Islet of Langerhans (tissue), 1 donor: ENCODE measurements at regions not wholly inside any gene's neighbourhood (a gene's known extent, or its start where the extent isn't known, plus 50 kb on each side); places are given as distances from the start of the nearest gene placed in this dataset.

Experiments used
- FAIRE-seq: peaks from one replicate; lab custom pipeline; 2011; peaks lifted over from hg19 to GRCh38; lab: Jason Lieb, UNC

DNA sequence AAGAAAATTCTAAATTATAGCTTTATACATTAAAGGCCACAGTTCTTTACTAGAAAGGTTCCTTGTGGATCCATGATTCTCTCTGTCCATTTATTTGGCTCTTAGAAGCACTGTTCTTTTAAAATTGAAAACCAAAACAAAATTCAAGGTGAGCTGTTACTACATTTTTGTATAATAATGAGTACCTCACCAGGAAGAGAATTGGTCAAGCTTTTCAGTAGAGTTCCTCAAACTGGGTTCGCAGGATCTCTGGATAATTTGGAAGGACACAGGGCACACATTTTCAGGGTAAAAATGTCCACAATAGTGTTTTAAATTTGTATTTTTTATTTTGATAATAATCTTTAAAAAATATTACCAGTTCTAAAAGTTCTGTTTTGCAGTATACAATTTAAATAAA is 93.0 kb downstream of the PPP1R3A start:
- no peak for FAIRE-seq

DNA sequence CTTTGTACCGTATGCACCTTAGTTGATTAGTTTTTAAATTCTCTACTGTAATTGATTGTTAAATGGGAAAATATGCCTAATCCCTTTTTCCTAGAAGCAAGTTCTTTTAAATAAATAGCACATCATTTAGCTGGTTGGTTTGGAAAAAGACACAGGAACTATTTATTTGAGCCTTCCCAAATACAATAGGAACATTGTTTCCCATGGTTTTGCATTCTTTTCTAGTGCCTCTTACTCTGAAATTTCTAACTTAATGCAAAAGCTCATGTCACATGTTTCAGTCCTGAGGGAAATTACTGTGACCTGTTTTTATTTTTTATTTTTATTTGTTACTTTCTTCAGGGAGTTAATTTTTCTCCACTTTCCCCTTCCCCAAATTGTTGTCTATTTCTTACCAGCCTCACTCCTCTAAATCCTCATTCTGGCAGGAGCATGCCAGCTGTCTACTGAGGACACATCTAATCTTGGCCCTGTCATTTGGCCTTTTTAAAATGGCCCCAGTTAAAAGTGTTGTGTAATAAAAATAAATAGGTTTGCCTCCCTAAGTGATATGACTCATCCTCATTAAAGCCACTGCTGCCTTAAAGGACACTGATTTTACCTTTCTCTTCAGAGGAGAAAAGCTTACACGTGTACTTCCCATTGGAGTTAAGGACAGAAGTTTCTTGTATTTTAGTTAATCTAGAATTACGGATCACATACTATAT is 94.5 kb downstream of the PPP1R3A start:
- FAIRE-seq: peak; percentile 93

DNA sequence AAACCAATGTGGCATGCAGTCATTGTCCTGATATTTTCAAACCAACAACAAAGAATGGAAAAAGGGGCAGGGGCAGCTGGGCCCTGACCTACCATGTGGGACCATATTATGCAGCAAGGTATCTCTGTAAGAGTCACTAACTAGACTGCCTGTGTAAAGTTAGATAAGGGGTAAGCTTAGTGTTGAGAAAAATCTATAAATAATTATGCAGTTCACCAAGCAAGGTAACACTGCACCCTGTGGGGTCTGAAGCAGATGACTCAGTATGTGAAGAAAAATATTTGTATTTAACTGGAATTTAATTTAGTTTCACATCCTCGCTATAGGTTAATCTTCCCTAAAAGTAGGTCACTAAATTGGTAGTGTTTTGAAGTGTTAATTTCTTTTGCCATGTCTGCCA is 99.3 kb downstream of the PPP1R3A start:
- FAIRE-seq: no peak

DNA sequence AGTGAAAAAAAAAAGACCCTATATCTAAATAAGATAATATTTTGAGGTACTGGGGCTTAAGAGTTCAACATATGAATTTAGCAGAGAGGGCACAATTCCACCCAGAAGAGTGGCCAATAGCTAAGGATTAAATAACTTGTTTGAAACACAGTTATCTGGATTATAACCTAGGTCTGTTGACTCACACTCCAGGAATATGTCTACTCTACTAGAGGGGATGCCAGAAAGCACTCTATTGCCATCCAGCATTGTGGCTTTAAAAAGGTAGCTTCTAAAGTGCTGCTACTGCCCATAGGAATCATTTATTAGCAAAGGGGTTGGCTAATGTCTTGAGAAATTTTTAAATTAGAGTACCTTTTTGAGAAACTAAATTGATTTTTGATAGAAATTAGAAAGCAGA is 102.2 kb downstream of the PPP1R3A start:
- FAIRE-seq: no peak

DNA sequence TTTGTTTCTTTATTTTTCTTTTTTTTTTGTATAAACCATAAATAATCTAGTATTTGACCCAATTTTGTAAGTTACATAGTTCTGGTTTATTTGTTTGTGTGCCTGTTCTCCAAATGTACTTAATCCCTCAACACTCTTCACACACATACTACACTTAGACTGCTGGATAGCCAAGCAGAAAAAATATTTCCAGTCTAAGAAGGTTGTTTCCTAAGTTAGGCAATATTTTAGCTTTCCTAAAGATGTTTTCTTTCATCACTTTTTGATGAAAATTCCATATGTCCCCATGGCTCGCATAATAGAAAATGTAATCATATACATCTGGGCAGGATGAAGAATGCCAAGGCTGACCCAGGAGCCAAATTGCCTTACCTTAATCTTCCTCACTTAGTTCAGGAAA is 105.3 kb downstream of the PPP1R3A start:
- FAIRE-seq: no peak

DNA sequence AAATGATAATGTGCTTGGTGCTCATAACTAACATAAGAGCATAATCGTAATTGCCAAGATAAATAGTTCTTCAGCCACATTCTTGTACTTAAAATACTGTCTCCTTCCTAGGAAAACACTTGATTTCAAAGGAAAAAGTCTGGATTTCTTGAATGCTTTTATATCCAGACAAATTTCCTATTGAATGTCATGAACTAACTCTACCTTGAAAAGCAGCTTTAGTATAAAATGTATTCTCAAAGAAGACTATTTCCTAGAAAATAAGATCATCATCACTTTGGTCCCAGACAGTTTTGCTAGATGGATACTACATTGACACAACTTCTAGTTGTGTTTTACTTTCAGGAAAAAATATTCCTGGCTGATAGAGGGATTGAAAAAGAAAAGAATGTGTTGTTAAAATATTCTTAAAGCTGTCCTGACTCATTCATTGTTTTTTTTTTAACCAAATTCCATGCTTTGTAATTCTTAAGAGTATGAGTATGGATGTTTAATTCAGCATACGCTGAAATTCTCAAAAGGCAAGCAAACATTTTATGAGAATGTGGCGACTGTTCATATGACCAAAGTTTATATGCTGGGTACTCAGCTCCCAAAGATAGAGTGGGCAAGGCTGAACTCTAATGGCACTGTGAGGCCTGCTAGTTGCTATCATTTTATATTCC is 106.1 kb downstream of the PPP1R3A start:
- FAIRE-seq: no peak

DNA sequence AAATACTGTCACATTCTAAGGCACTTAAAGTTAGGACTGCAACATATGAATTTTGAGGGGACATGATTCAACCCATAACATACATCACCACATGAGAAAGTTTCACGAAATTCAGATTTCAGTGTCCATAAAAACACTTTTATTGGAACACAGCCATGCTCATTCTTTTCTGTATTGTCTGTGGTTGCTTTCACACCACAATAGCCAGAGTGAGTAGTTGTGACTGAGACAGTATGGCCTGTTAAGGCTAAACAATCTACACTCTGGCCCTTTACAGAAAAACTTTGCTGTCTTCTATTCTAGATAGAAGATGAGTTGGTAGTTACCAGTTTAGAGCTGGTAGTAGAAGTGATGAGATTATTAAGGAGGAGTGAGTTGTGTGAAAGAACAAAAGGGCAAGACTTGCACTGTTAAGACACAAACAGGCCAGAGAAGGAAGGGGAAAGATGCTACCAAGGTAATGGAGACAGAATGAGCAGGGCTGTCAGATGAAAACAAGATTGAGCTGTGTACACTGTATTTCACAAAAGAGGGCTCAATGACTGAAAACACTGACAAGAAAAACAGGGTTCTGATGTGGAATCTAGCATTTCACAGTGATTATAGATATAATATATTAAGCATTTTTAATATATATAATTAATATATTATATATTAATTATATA is 108.6 kb downstream of the PPP1R3A start:
- no peak for FAIRE-seq

DNA sequence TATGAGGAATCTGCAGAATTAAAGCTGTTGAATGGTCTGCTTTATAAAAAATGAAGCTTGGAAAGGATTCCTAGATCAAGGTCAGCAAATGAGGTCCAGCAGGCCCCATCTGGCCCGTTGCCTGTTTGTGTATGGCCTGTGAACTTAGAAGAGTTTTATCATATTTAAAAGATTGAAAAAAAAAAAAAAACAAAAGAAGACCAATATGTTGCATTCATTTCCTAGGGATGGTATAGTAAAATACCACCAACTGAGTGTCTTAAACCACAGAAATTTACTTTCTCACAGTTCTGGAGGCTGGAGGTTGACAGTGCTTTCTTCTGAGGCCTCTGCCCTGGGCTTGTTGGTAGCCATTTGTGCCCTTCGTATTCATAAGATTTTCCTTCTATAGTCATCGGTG is 109.2 kb downstream of the PPP1R3A start:
- no peak for FAIRE-seq

DNA sequence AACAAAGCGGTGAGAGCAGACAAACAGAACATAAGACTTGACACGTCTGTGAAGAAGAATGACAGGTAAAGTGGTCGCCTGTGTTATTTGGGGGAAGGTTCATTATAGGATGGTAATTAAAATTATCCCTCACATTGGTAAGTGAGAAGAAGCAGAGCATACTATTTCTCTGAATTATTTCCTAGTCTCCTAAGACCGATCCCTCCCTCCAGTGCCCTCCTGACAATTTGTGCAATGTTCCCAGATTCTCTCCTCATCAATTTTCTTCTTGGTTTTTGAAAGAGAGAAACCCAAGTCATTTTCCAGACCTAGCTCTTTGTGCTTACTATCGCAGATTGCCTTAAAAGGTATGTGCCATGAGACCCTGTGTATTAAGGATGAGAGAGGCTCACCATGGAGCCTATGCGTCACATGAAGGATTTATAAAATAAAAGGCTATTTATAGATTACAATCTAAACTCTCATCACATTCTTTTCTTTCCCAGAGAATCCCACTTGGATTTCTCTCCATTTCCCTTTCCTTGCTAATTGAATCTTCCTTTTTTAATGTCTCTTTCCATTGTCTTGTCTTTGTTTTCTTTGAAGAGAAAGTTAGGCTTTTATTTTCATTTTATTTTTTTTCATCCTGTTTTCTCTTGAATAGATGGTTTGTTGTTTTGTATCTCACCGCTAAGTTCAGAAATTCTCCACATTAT is 112.0 kb downstream of the PPP1R3A start:
- peak; percentile 17 for FAIRE-seq

DNA sequence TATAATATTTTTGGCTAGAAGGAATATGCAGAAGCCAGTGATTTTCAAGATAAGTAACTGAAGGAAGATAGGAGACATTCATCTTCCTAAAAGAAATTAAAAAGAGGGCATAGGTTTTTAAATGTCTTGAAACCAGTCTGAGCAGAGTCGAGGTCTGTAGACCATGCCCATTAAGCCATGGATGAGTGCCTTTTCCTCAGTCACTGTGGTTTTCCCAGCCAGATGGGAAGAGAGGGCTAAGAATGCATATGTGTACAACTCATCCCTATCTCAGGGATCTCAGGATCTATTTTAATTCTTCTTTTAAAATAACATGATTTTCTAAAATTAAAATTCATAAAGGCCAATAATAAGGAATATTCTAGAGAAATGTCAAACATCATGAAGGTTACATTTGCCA is 112.8 kb downstream of the PPP1R3A start:
- no peak for FAIRE-seq

DNA sequence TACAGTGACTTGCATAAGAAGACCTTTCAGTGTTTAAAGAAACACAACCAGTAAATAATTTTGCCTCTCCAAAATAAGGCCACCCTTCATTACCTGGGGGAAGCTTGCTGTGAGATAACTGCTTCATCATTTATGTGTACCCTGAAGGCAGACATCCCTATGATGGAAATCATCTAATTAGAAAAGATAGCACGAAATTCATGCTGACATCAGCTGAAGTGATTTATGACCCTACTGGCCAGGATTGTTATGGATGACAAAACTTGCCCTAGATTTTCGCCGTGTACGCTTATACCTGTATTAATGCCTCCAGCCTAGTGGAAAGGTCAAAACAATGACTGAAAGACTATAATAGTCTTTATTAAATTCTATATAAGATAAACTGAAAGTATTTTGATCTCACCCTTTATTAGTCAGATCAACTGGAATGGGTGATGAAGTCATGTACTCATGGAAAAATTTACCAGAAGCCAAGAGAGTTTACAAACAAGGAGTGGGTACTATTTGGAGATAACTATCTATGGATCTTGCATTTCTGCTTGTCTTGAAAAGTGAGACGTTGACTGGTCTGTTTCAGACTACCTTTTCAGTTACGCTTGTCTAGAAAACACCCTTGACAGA is 114.2 kb downstream of the PPP1R3A start:
- no peak for FAIRE-seq

DNA sequence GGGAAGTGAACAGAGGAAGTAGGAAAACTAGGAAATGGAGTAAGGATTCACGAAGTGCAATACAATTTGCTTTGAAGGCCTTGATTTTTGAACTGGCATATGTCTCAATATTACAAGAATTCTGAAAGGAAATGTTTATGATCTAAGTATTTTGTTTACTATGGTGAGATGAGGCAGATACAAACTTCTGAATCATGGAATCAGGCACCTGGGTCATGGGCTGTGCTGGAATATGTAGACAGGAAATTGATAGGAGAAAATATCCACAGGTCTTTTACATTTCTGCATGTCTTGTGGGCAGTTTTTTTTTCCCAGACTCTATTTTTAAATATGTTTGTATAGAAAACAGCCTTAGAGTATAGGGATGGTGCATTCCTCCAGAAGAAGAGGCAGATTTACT is 117.1 kb downstream of the PPP1R3A start:
- FAIRE-seq: no peak

DNA sequence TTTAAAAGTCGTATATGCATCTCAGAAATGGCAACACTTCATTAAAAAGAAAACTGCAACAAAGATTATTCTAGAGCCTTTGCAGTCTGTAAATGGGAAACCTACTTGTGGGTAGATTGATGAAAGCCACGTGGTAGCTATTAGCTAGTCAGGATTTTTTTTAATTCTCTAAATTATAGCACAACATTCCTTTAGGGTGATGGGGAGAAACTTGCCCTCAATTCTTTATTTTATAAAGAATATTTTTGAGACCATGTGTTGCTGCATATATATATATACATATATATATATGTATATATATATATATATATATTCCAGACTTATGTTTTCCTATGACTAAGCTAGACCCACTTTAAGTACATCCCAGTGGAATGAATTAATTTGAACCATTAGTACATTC is 118.0 kb downstream of the PPP1R3A start:
- FAIRE-seq: no peak

DNA sequence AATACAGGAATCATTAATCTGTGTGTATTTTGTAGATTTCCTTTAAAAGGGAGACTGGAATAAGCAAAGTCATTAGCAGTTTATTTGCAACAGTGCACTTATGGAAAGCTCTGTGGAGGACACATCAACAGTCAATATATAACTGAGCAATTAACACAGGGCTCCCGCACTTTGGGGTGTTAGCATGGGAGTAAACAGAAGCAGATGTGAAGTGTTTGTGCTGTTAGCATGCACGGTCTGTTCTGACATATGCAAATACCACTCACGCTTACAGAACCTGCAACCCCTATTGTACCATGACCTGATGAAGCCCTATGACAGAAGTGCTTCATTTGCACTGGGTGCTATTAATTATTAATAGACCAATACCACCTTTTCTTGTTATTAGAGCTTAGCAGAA is 118.9 kb downstream of the PPP1R3A start:
- FAIRE-seq: no peak

DNA sequence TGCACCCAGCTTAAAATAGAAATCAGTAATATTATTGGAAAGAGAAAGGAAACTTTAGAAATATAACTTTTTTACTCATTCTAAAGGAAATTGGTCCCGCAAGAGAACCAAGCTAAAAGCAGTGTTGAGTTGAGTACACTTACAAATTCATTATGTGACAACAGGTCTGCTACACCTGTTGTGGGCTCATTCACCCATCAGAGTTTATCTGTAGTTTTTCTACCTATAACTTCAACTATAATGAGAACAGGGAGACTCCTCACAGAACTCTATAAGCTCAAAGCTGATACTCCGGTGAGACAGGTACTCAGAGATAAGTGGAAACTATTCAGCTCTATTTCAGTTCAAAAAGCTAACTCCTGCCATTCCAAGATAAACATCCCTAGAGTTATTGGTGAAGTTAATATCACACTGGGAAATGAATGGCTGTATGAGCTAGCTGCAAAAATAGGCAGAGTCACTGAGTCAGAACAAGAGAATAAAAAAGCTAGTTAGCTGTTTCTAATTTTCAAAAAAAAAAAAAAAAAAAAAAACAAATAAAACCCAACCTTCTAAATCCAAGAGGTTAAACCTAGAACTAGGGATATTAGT is 121.3 kb downstream of the PPP1R3A start:
- no peak for FAIRE-seq

DNA sequence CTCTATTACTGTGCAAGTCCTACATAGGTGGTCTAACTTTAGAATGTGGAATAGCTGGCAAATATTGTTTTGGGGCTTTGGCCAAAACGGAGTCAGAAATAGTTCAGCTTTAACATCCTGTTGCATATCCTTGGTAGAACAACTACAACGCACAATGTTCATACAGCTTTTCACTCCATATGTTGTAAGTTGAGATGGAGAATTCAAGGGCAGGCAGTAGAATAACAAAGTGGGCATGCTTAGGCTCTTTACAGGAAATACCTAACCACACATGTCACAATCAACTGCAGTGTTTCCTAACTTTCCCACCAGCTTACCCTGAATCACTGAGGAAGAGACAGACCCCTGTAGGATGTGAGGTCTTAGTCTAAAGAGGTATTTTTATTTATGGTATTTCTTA is 122.3 kb downstream of the PPP1R3A start:
- FAIRE-seq: no peak

DNA sequence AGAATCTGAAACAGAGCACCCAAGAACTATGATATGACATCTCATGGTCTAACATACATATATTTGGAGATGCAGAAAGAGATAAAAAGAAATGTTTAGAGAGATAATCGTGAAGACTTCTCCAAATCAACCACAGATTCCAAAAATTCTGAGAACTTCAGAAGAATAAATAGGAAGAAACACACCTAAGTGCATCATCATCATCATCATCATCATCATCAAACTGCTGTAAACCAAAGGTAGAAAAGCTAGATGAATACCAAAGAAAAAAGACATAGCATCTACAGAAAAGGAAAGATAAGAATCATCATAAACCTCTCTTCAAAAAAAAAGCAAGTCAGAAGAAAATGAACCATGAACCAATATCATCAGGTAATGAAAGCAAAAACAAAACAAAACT is 124.2 kb downstream of the PPP1R3A start:
- no peak for FAIRE-seq

DNA sequence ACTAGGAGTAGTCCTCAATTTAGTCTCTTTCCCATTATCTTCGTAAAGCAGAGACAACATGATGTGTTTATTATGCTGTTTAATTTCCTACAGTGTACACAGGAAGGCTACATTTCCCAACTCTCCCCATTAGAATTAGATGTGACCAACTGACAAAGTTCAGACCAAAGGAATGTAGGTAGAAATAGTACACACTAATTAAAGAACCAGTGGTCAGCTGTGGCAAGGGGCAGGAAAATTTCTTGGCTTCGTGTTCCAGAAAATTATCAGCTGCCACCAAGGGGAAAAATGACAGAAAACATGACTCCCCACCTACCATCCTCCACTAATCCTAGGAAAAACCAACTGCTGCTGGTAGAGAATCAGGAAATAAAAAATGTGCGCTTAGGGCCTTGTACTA is 125.6 kb downstream of the PPP1R3A start:
- no peak for FAIRE-seq

DNA sequence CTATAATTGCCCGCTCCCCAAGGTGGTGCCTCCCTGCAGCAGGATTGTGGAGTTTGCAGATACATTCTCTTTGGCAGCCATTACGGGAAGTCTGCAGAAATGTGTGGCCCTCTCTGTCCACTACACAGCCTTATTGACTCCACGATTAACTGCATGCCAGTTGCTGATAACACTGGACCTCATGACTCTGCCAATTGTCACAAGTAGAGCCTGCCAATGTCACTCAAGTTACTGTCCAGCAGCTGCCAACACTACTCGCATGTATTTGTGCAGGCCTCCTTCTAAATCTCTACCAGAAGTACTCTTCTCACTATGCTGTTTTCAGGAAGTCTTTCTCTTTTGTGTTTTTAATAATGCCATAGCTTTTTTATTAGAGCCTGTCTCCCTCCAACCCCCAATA is 128.8 kb downstream of the PPP1R3A start:
- FAIRE-seq: no peak

DNA sequence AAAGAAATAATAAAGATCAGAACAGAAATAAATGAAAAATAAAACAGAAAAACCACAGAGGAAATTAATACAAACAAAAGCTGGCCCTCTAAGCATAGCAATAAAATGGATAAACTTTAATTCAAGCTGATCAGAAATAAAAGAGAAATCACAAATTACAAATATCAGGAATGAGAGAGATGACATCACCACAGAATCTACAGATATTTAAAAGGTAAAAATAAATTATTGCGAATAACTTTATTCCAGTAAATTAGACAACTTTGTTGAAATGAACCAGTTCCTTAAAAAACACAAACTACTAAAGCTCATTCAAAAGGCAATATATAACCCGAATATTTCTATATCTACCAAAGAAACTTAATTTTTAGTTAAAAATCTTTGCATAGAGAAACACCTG is 131.7 kb downstream of the PPP1R3A start:
- peak; percentile 55 for FAIRE-seq

DNA sequence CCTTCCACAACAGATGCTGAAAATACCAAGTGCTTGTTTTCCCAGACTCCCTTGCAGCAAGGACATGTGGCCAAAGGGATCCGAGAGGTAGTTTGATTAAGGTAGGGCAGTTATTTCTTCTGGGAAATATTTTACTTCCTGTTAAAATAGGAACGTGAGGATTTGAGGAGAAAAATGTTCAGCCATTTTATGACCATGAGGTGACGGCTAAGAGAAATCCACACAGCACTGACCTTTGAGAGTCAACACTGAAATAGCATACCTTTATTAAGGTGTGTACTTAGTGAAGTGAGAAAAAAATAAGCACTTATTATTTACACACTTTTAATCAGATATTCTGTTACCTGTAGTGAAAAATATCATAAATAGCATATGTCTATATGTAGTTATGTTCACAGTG is 133.9 kb downstream of the PPP1R3A start:
- FAIRE-seq: no peak

DNA sequence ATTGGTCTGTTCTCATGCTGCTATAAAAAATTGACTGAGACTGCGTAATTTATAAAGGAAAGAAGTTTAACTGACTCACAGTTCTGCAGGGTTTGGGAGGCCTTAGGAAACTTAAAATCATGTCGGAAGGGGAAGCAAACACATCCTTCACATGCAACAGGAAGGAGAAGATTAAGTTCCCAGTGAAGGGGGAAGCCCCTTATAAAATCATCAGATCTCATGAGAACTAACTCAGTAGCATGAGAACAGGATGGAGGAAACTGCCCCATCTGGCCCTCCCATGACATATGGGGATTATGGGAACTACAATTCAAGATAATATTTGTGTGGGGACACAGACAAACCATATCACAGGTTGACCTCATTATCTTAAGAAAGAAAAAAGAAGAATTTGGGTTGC is 134.5 kb downstream of the PPP1R3A start:
- no peak for FAIRE-seq
